Natural killer cell (primary cell): ENCODE measurements at regions not wholly inside any gene's neighbourhood (a gene's known extent, or its start where the extent isn't known, plus 50 kb on each side); places are given as distances from the start of the nearest gene placed in this dataset.

Experiments
- ATAC-seq, 3 donors: fragments of 150-1000 bp in 2 of 3; fragments of 200-7000 bp in 1 of 3; cut with Tn5 transposase; 1 replicate in 1 of 3; 2 replicates in 2 of 3; pipeline ENCODE4 v1.10.0; 2021; ENCODE audit warnings: mild to moderate bottlenecking in 2 of 3, moderate library complexity in 2 of 3
- DNase-seq, 2 donors: peaks; one replicate each; pipeline versions ENCODE4 v3.0.0 to v3.0.0-alpha.2; 2013 to 2021; ENCODE audit warnings: mixed read lengths in 1 of 2
- H3K27ac ChIP-seq: one replicate; pipeline ENCODE4 v1.5.1; 2013; ENCODE audit warnings: mild to moderate bottlenecking, low read length
- H3K27me3 ChIP-seq: one replicate; pipeline ENCODE4 v1.6.1; 2013; ENCODE audit warnings: low read length; ENCODE audit not compliant: control insufficient read depth, insufficient read depth
- H3K36me3 ChIP-seq: one replicate; pipeline ENCODE4 v1.6.1; 2013; ENCODE audit warnings: low read length; ENCODE audit not compliant: control insufficient read depth, insufficient read depth
- H3K4me1 ChIP-seq: one replicate; pipeline ENCODE4 v1.6.1; 2013; ENCODE audit warnings: low read length; ENCODE audit not compliant: control insufficient read depth, insufficient read depth
- H3K4me3 ChIP-seq: one replicate; pipeline ENCODE4 v1.5.1; 2013; ENCODE audit warnings: low read length
- H3K9me3 ChIP-seq: one replicate; pipeline ENCODE4 v1.6.1; 2013; ENCODE audit warnings: low read length; ENCODE audit not compliant: control insufficient read depth, insufficient read depth
- H3K27ac Mint-ChIP-seq, 2 donors: one replicate each; pipeline ENCODE4 v1.8.0; 2022; ENCODE audit warnings: mild to moderate bottlenecking in 2 of 2, mixed read lengths in 2 of 2, moderate library complexity in 1 of 2
- H3K27me3 Mint-ChIP-seq, 2 donors: one replicate each; pipeline ENCODE4 v1.8.0; 2022; ENCODE audit warnings: low read depth in 2 of 2, mixed read lengths in 2 of 2
- H3K36me3 Mint-ChIP-seq: one replicate; pipeline ENCODE4 v1.8.0; 2022; ENCODE audit warnings: mixed read lengths
- H3K4me1 Mint-ChIP-seq, 2 donors: one replicate each; pipeline ENCODE4 v1.8.0; 2022; ENCODE audit warnings: mixed read lengths in 2 of 2
- H3K4me3 Mint-ChIP-seq: one replicate; pipeline ENCODE4 v1.8.0; 2022; ENCODE audit warnings: mild to moderate bottlenecking, moderate library complexity, mixed read lengths
- H3K9me3 Mint-ChIP-seq, 2 donors: one replicate each; pipeline ENCODE4 v1.8.0; 2022; ENCODE audit warnings: mixed read lengths in 2 of 2
- WGBS: methylation state at CpG from one replicate; pipeline ENCODE4 v1.1.7; 2013; ENCODE audit warnings: missing lambda C conversion rate; ENCODE audit not compliant: insufficient coverage; 5-methylcytosine and 5-hydroxymethylcytosine counted together
- intact Hi-C: fragments of 100-400 bp; cut with micrococcal nuclease; formaldehyde crosslinking; loops from one replicate; pipeline ENCODE4 v1.14.2; 2022
- TF ChIP-seq, protein P1 (sequence below): fragments of 200-600 bp; IDR thresholded peaks from one replicate; pipeline ENCODE4 v1.8.0; 2022; ENCODE audit warnings: antibody characterized with exemption

DNA sequence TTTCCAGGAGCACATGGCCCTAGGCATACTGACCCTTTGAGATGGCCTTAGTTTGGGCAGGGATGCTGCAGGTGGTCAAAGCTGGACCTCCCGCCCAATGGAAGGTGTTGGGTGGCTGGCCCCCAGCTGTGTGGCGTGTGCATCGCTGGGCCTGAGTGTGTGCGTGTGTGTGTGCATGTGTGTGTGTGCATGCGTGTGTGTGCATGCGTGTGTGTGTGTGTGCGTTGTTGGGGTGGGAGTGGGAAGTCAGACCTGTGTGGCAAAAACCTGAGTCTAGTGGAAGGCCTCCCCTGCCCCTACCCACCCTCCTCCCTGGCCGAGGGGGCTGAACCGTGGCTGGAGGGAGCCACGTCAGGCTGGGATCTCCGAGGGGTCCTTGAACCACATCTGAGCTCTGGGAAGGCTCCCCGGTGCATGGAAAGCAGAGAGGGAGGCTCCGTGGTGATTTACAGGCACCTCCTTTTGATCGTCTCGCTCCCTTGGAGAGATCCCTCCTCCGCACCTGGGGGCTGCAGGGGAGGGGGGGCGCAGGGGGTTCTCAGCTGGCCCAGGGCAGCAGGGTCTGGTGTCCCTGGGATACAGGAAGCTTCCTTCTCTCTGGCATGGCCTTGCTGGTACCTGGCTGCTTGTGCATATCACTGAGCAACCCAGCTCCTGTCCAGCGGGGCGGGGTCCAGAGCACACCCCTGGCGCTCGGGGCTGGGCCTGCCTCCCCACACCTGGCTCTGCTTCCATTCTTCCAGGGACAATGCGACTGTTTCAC, 124.7 kb upstream of the WNT4 start:
- no peaks in the 10 kb centered on the region for H3K4me1 Mint-ChIP-seq
- peaks cover 0 to 6% of the 10 kb centered on the region in 2 donors for H3K27me3 Mint-ChIP-seq
- WGBS = 74% methylated on average over 21 of the region's 22 CpGs
- intact Hi-C loops = no loop called here
- TF ChIP-seq, protein P1, sequence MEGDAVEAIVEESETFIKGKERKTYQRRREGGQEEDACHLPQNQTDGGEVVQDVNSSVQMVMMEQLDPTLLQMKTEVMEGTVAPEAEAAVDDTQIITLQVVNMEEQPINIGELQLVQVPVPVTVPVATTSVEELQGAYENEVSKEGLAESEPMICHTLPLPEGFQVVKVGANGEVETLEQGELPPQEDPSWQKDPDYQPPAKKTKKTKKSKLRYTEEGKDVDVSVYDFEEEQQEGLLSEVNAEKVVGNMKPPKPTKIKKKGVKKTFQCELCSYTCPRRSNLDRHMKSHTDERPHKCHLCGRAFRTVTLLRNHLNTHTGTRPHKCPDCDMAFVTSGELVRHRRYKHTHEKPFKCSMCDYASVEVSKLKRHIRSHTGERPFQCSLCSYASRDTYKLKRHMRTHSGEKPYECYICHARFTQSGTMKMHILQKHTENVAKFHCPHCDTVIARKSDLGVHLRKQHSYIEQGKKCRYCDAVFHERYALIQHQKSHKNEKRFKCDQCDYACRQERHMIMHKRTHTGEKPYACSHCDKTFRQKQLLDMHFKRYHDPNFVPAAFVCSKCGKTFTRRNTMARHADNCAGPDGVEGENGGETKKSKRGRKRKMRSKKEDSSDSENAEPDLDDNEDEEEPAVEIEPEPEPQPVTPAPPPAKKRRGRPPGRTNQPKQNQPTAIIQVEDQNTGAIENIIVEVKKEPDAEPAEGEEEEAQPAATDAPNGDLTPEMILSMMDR = no peak
- Histone ChIP-seq H3K9me3 (no peaks in the 10 kb centered on the region), H3K27ac (no peak overlapping the region), H3K27me3 (no peaks in the 10 kb centered on the region), H3K36me3 (no peaks in the 10 kb centered on the region), H3K4me3 (no peak overlapping the region), H3K4me1 (no peaks in the 10 kb centered on the region)
- H3K36me3 Mint-ChIP-seq = no peaks in the 10 kb centered on the region
- no peak for ATAC-seq
- DNase-seq = no peak
- H3K27ac Mint-ChIP-seq = no peak overlapping the region
- H3K4me3 Mint-ChIP-seq = no peak overlapping the region
- H3K9me3 Mint-ChIP-seq = no peaks in the 10 kb centered on the region

DNA sequence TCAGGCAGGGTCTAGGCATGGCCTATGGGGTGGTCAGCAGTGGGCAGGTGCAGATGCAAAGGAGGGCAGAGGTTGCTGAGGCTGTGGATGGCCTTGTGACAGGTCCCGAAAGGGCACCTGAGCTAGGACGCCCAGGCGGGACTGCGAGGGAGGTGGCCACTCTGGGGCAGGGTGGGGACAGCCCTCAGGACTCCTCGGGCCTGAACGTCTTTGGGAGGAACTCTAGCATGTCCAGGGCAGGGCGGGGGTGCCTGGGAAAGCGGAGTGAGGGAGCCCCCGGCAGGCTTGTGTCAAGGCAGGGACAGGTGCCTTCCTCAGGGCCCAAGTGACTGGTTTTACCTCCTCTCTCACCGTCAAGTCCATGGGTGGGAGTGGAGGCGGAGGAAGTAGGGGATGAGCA, 125.4 kb upstream of the WNT4 start:
- WGBS = 75% methylated on average over 11 of the region's 11 CpGs
- H3K27me3 ChIP-seq = no peaks in the 10 kb centered on the region
- Mint-ChIP-seq H3K27me3 (peaks cover 0 to 6% of the 10 kb centered on the region in 2 donors), H3K27ac (no peak overlapping the region), H3K36me3 (no peaks in the 10 kb centered on the region), H3K4me1 (no peaks in the 10 kb centered on the region), H3K4me3 (no peak overlapping the region), H3K9me3 (no peaks in the 10 kb centered on the region)
- ATAC-seq (no peak), DNase-seq (no peak)
- H3K4me1 ChIP-seq = no peaks in the 10 kb centered on the region
- TF ChIP-seq, protein P1 = no peak
- no peak overlapping the region for H3K4me3 ChIP-seq
- no peaks in the 10 kb centered on the region for H3K9me3 ChIP-seq
- no peaks in the 10 kb centered on the region for H3K36me3 ChIP-seq
- intact Hi-C loops = no loop called here
- no peak overlapping the region for H3K27ac ChIP-seq

DNA sequence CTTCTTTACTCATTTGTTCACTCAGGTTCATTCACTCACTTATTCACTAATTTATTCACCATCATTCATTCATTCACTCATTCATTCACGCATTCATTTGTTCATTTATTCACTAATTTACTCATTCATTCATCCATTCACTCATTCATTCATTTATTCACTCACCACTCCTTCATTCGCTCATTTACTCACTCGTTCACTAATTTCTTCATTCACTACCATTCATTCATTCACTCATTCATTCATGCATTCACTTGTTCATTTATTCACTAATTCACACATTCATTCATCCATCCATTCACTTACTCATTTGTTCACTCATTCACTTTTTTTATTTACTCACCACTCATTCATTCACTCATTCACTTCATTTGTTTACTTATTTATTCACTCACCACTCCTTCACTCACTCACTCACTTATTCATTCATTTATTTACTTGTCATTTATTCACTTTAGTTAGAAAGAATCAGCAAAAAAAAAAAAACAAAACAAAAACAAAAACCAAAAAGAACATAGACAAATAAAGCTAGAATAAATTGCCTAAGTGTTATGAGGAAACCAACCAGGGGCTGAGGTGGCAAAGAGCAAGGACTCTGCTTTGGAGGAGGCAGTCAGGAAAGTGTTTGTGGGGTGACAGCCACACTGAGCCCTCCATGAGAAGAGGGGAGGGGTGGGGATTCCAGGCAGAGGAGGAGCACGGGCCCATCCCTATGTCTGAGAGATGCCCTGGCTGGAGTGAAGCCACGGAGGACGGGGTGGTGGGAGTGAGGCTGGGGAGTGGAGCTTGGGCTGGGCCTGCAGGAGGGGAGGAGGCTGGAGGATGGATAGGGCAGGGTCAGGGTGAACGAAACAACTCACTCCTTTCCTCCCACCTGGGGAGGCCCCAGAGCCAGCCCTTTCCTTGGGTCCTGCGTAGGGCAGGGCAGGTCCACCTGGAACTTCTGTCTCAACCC, 129.2 kb upstream of the WNT4 start:
- H3K27ac ChIP-seq = no peak overlapping the region
- H3K9me3 ChIP-seq = no peaks in the 10 kb centered on the region
- WGBS = 79% methylated on average over 7 of the region's 8 CpGs
- no peaks in the 10 kb centered on the region for H3K27me3 ChIP-seq
- ATAC-seq = no peak
- peaks cover 2 to 4% of the 10 kb centered on the region in 2 donors for H3K27me3 Mint-ChIP-seq
- H3K4me3 Mint-ChIP-seq = no peak overlapping the region
- H3K4me3 ChIP-seq = no peak overlapping the region
- no peaks in the 10 kb centered on the region for H3K36me3 Mint-ChIP-seq
- intact Hi-C loops = no loop called here
- H3K9me3 Mint-ChIP-seq = no peaks in the 10 kb centered on the region
- no peaks in the 10 kb centered on the region for H3K4me1 ChIP-seq
- H3K4me1 Mint-ChIP-seq = no peaks in the 10 kb centered on the region
- no peak for DNase-seq
- H3K36me3 ChIP-seq = no peaks in the 10 kb centered on the region
- H3K27ac Mint-ChIP-seq = no peak overlapping the region
- TF ChIP-seq, protein P1 = no peak
